Loucy (cell line): ENCODE measurements at regions not wholly inside any gene's neighbourhood (a gene's known extent, or its start where the extent isn't known, plus 50 kb on each side); places are given as distances from the start of the nearest gene placed in this dataset.

Experiments used
- H2AFZ ChIP-seq: fragments of 200-600 bp; sonication (generic); 2 replicates; pipeline ENCODE4 v1.6.0; 2016; ENCODE audit warnings: antibody characterized with exemption, mild to moderate bottlenecking, low read length, moderate library complexity
- H3F3A ChIP-seq: fragments of 200-600 bp; 2 replicates; pipeline ENCODE4 v1.6.0; 2016; ENCODE audit warnings: antibody characterized with exemption, low read depth, mild to moderate bottlenecking
- H3K27me3 ChIP-seq: fragments of 200-600 bp; sonication (generic); 2 replicates; pipeline ENCODE4 v1.6.1; 2014; ENCODE audit warnings: low read length, mild to moderate bottlenecking; ENCODE audit not compliant: insufficient read depth, poor library complexity, severe bottlenecking
- H3K36me3 ChIP-seq: fragments of 200-600 bp; sonication (generic); 2 replicates; pipeline ENCODE4 v1.6.1; 2016; ENCODE audit warnings: low read length; ENCODE audit not compliant: insufficient read depth
- H3K4me1 ChIP-seq: fragments of 200-600 bp; sonication (generic); 2 replicates; pipeline ENCODE4 v1.5.1; 2014; ENCODE audit warnings: low read length, mild to moderate bottlenecking; ENCODE audit not compliant: insufficient read depth, poor library complexity, severe bottlenecking
- H3K4me2 ChIP-seq: fragments of 200-600 bp; sonication (generic); 2 replicates; pipeline ENCODE4 v1.6.0; 2014; ENCODE audit warnings: antibody characterized with exemption, low read length, low read depth, mild to moderate bottlenecking; ENCODE audit not compliant: poor library complexity, severe bottlenecking
- H3K4me3 ChIP-seq: fragments of 200-600 bp; sonication (generic); 2 replicates; pipeline ENCODE4 v1.5.1; 2014; ENCODE audit warnings: low read length, mild to moderate bottlenecking, mixed read lengths; ENCODE audit not compliant: poor library complexity, severe bottlenecking
- H3K79me2 ChIP-seq: fragments of 200-600 bp; sonication (generic); 2 replicates; pipeline ENCODE4 v1.6.1; 2014; ENCODE audit warnings: low read length; ENCODE audit not compliant: insufficient read depth
- H3K9ac ChIP-seq: fragments of 200-600 bp; sonication (generic); 2 replicates; pipeline ENCODE4 v1.6.0; 2014; ENCODE audit warnings: mild to moderate bottlenecking, low read depth, low read length, moderate library complexity; ENCODE audit not compliant: poor library complexity, severe bottlenecking
- H3K9me2 ChIP-seq: fragments of 200-600 bp; sonication (generic); replicated peaks from 2 replicates; pipeline ENCODE4 v1.6.1; 2016; ENCODE audit warnings: low read depth, low read length, mixed read lengths
- H3K9me3 ChIP-seq: fragments of 200-600 bp; sonication (generic); 2 replicates; pipeline ENCODE4 v1.6.1; 2014; ENCODE audit warnings: mild to moderate bottlenecking, antibody characterized with exemption, low read length, low read depth; ENCODE audit not compliant: insufficient read depth
- H4K20me1 ChIP-seq: fragments of 200-600 bp; sonication (generic); 2 replicates; pipeline ENCODE4 v1.6.0; 2014; ENCODE audit warnings: antibody characterized with exemption, low read length, mild to moderate bottlenecking; ENCODE audit not compliant: insufficient read depth, poor library complexity, severe bottlenecking
- CTCF ChIP-seq: fragments of 200-600 bp; sonication (generic); conservative IDR thresholded peaks from 2 replicates; pipeline ENCODE4 v1.5.1; 2014; ENCODE audit warnings: mild to moderate bottlenecking, antibody characterized with exemption, low read length
- EZH2phosphoT487 ChIP-seq: fragments of 200-600 bp; IDR thresholded peaks from 2 replicates; pipeline ENCODE4 v1.6.1; 2018; ENCODE audit warnings: antibody characterized with exemption, mild to moderate bottlenecking, moderate library complexity, borderline replicate concordance

GRCh38 chr12:105793421-105793820, 345.3 kb downstream of the NUAK1 start:
- Histone ChIP-seq H3K9me2 (no peaks in the 10 kb centered on the region), H3K9me3 (no peaks in the 10 kb centered on the region), H3K4me2 (no peak overlapping the region), H3K27me3 (no peaks in the 10 kb centered on the region), H2AFZ (no peak overlapping the region), H4K20me1 (no peaks in the 10 kb centered on the region), H3K9ac (no peak overlapping the region), H3K4me1 (no peaks in the 10 kb centered on the region), H3K4me3 (no peak overlapping the region), H3K36me3 (no peaks in the 10 kb centered on the region), H3F3A (no peaks in the 10 kb centered on the region), H3K79me2 (no peaks in the 10 kb centered on the region)
- TF ChIP-seq CTCF (no peak), EZH2phosphoT487 (no peak)

- no peak overlapping the region for H3K4me3 ChIP-seq
- no peaks in the 10 kb centered on the region; the same call in 1 of the 2 replicates for H3K9me3 ChIP-seq
- H3K9me2 ChIP-seq = no peaks in the 10 kb centered on the region
- H2AFZ ChIP-seq = no peak overlapping the region
- H4K20me1 ChIP-seq = no peaks in the 10 kb centered on the region
- no peak overlapping the region for H3K4me2 ChIP-seq
- H3K4me1 ChIP-seq = no peaks in the 10 kb centered on the region
- no peak for TF ChIP-seq CTCF
- TF ChIP-seq EZH2phosphoT487 = no peak
- no peaks in the 10 kb centered on the region for H3F3A ChIP-seq
- H3K79me2 ChIP-seq = no peaks in the 10 kb centered on the region
- H3K9ac ChIP-seq = no peak overlapping the region
- H3K27me3 ChIP-seq = no peaks in the 10 kb centered on the region
- no peaks in the 10 kb centered on the region for H3K36me3 ChIP-seq
Measured at GRCh38 chr12:105798256-105798845, 340.4 kb downstream of the NUAK1 start.

GRCh38 chr12:105799103-105799502, 339.7 kb downstream of the NUAK1 start:
- H3K4me3 ChIP-seq = no peak overlapping the region
- H3K9me3 ChIP-seq = no peaks in the 10 kb centered on the region; the same call in 1 of the 2 replicates
- H4K20me1 ChIP-seq = no peaks in the 10 kb centered on the region
- no peaks in the 10 kb centered on the region for H3K4me1 ChIP-seq
- H3K79me2 ChIP-seq = no peaks in the 10 kb centered on the region
- no peak overlapping the region for H2AFZ ChIP-seq
- no peaks in the 10 kb centered on the region for H3K9me2 ChIP-seq
- H3K36me3 ChIP-seq = no peaks in the 10 kb centered on the region
- TF ChIP-seq CTCF = no peak
- no peak for TF ChIP-seq EZH2phosphoT487
- no peak overlapping the region for H3K9ac ChIP-seq
- no peaks in the 10 kb centered on the region for H3K27me3 ChIP-seq
- no peaks in the 10 kb centered on the region for H3F3A ChIP-seq
- no peak overlapping the region for H3K4me2 ChIP-seq
